Lung (tissue), 11 donors: ENCODE measurements at regions not wholly inside any gene's neighbourhood (a gene's known extent, or its start where the extent isn't known, plus 50 kb on each side); places are given as distances from the start of the nearest gene placed in this dataset.
A peak's percentile ranks its signal among the peaks of the same experiment; 100 is the strongest.

Experiments
- ATAC-seq: fragments of 200-7000 bp; cut with Tn5 transposase; one replicate; pipeline ENCODE4 v1.9.1; 2020; ENCODE audit warnings: moderate number of reproducible peaks; ENCODE audit not compliant: insufficient read depth, low FRiP score
- DNase-seq, 3 donors: peaks; one replicate each; pipeline ENCODE4 v3.0.0-alpha.2; 2013 to 2017
- H3K27ac ChIP-seq, 2 donors: one replicate each; pipeline ENCODE4 v1.5.1; 2013; ENCODE audit warnings: mild to moderate bottlenecking in 2 of 2, moderate library complexity in 2 of 2, control low read depth in 1 of 2, inconsistent platforms in 1 of 2, low read depth in 1 of 2, low read length in 1 of 2
- H3K27me3 ChIP-seq, 3 donors: one replicate each; pipeline ENCODE4 v1.5.1; 2013; ENCODE audit warnings: low read length in 2 of 3; ENCODE audit not compliant: control insufficient read depth in 3 of 3, insufficient read depth in 3 of 3
- H3K36me3 ChIP-seq, 4 donors: one replicate each; pipeline ENCODE4 v1.5.1; 2013; ENCODE audit warnings: low read length in 4 of 4, mild to moderate bottlenecking in 1 of 4, moderate library complexity in 1 of 4; ENCODE audit not compliant: control insufficient read depth in 4 of 4, insufficient read depth in 4 of 4
- H3K4me1 ChIP-seq, 5 donors: one replicate each; pipeline ENCODE4 v1.5.1; 2013; ENCODE audit warnings: low read length in 5 of 5, mild to moderate bottlenecking in 2 of 5, moderate library complexity in 1 of 5; ENCODE audit not compliant: control insufficient read depth in 5 of 5, insufficient read depth in 5 of 5
- H3K4me3 ChIP-seq: one replicate; pipeline ENCODE4 v1.5.1; 2013; ENCODE audit warnings: mild to moderate bottlenecking, control low read depth, moderate library complexity
- H3K9ac ChIP-seq, 2 donors: one replicate each; pipeline ENCODE4 v1.5.1; 2013; ENCODE audit warnings: low read length in 2 of 2, control low read depth in 1 of 2; ENCODE audit not compliant: insufficient read depth in 1 of 2
- H3K9me3 ChIP-seq, 4 donors: one replicate each; pipeline ENCODE4 v1.5.1; 2013; ENCODE audit warnings: low read length in 3 of 4, mild to moderate bottlenecking in 1 of 4, moderate library complexity in 1 of 4; ENCODE audit not compliant: control insufficient read depth in 4 of 4, insufficient read depth in 3 of 4
- CTCF ChIP-seq: IDR thresholded peaks from 2 replicates; pipeline ENCODE4 v1.5.1; 2012; ENCODE audit warnings: mild to moderate bottlenecking; ENCODE audit errors: control extremely low read depth, extremely low read depth
- WGBS, 2 donors: extraction: QIAGEN DNeasy Blood & Tissue Kit; methylation state at CpG; one replicate each; pipeline ENCODE4 v1.1.7; 2013; 5-methylcytosine and 5-hydroxymethylcytosine counted together
- donor health status: control.
- donor health status: control.
- donor health status: Bipolar disorder and iron deficiency.
- donor health status: healthy.
- donor health status: DM: yes; HTN: yes; CAD: no.

GRCh38 chr1:228984646-228985631 lies 249.7 kb downstream of the RHOU start:
- Histone ChIP-seq H3K4me1 (peaks cover 0 to 63% (median 21%) of the 10 kb centered on the region in 5 donors), H3K27me3 (no peaks in the 10 kb centered on the region), H3K9me3 (no peaks in the 10 kb centered on the region), H3K4me3 (no peak overlapping the region), H3K9ac (no peak overlapping the region), H3K27ac (no peak overlapping the region), H3K36me3 (no peaks in the 10 kb centered on the region)
- WGBS, 2 donors = 79 to 82% methylated on average over 7 of the region's 7 CpGs
- no peak for TF ChIP-seq CTCF
- no peak for ATAC-seq
- no peak for DNase-seq

GRCh38 chr1:228985661-228986060 lies 250.4 kb downstream of the RHOU start:
- H3K36me3 ChIP-seq = no peaks in the 10 kb centered on the region
- H3K27ac ChIP-seq = no peak overlapping the region
- H3K4me1 ChIP-seq = peaks cover 0 to 63% (median 20%) of the 10 kb centered on the region in 5 donors
- H3K27me3 ChIP-seq = no peaks in the 10 kb centered on the region
- WGBS, 2 donors = 90 to 95% methylated on average over 2 of the region's 2 CpGs
- H3K4me3 ChIP-seq = no peak overlapping the region
- no peak overlapping the region for H3K9ac ChIP-seq
- no peaks in the 10 kb centered on the region for H3K9me3 ChIP-seq
- DNase-seq = no peak
- ATAC-seq = no peak
- no peak for TF ChIP-seq CTCF

- Histone ChIP-seq H3K9ac (no peak overlapping the region), H3K27ac (no peak overlapping the region), H3K4me3 (no peak overlapping the region), H3K9me3 (no peaks in the 10 kb centered on the region), H3K36me3 (no peaks in the 10 kb centered on the region), H3K4me1 (peaks cover 0 to 64% (median 25%) of the 10 kb centered on the region in 5 donors), H3K27me3 (no peaks in the 10 kb centered on the region)
- TF ChIP-seq CTCF = no peak
- DNase-seq = peak; percentile 72 to 84 (median 82)
- no peak for ATAC-seq
- 73 to 76% methylated on average over 22 of the region's 22 CpGs for WGBS, 2 donors
Measured at GRCh38 chr1:228986093-228986904, 251.0 kb downstream of the RHOU start.
